ENCODE measurements at regions not wholly inside any gene's neighbourhood (a gene's known extent, or its start where the extent isn't known, plus 50 kb on each side); places are given as distances from the start of the nearest gene placed in this dataset.

DNA sequence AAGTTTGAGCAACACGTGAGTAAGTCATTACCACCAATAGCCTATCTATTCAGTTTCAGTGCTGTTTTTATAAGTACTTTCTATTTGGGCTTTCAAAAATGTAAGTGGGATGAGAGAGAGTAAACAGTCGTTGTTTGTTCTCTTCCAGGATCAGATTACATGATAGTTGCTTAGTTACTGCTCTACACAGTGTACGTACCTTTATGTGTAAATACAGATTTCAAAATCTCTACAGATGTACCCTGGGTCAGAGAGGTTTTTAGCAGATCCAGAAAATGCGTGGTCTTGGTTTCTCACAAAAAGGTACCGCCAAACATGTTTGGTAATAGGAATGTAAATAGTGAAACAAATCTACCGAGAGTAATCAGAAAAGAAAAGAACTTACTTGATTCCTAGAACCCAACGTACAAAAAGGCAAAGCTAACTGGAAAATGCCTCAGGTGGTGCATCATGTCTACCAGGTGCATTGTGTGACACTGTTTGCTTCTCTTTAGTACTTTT is 421.1 kb downstream of the BCKDHB start:
- Histone ChIP-seq H4K5ac (ENCODE audit: insufficient read length, low read depth, low read length) (no peak overlapping the region), H3K4ac (replicated peaks; ENCODE audit: insufficient read length, low read depth, low read length) (no peak overlapping the region), H4K8ac (ENCODE audit: extremely low read depth, insufficient read depth, low read length) (no peak overlapping the region), H2BK12ac (ENCODE audit: low read depth, low read length) (no peak overlapping the region), H3K27ac (ENCODE audit: low read depth, low read length) (no peak overlapping the region), H3K4me1 (replicated peaks in 1 of 4; ENCODE audit: control insufficient read depth in 3 of 4, insufficient read depth in 4 of 4, low read length in 3 of 4) (peaks cover 0 to 6% (median 2%) of the 10 kb centered on the region in 4 experiments; a peak in 1 of 7 replicates), H3K23ac (ENCODE audit: insufficient read length) (no peak overlapping the region), H3K4me3 (ENCODE audit: extremely low read depth in 1 of 4, insufficient read depth in 2 of 4, low read depth in 3 of 4, low read length in 4 of 4) (no peak overlapping the region), H4K91ac (replicated peaks; ENCODE audit: insufficient read length, low read length) (no peak overlapping the region), H3K9ac (replicated peaks in 1 of 4; ENCODE audit: extremely low read depth in 1 of 4, low read depth in 3 of 4, low read length in 3 of 4) (no peak overlapping the region), H2BK20ac (ENCODE audit: low read length) (no peak overlapping the region), H3K23me2 (ENCODE audit: low read depth, low read length) (no peaks in the 10 kb centered on the region), H3K18ac (ENCODE audit: extremely low read depth, low read length) (no peak overlapping the region), H2BK5ac (ENCODE audit: low read depth, low read length) (no peak overlapping the region), H3K36me3 (ENCODE audit: control insufficient read depth in 2 of 4, insufficient read depth in 4 of 4, low read length in 3 of 4) (no peaks in the 10 kb centered on the region), H2BK120ac (replicated peaks; ENCODE audit: low read depth, low read length) (no peak overlapping the region), H2BK15ac (ENCODE audit: low read length) (no peak overlapping the region), H3K79me2 (ENCODE audit: control insufficient read depth in 1 of 2, insufficient read depth in 2 of 2, low read length in 2 of 2) (no peaks in the 10 kb centered on the region), H2AFZ (ENCODE audit: low read length) (no peak overlapping the region), H3K14ac (ENCODE audit: insufficient read length) (no peak overlapping the region), H3K4me2 (ENCODE audit: insufficient read depth in 1 of 2, low read depth in 2 of 2, low read length in 2 of 2) (no peak overlapping the region), H4K20me1 (replicated peaks in 1 of 2; ENCODE audit: control insufficient read depth in 1 of 2, insufficient read depth in 2 of 2, low read length in 2 of 2) (no peaks in the 10 kb centered on the region), H3K9me3 (ENCODE audit: insufficient read depth in 2 of 2, low read depth in 1 of 2, low read length in 1 of 2) (no peaks in the 10 kb centered on the region), H3K79me1 (ENCODE audit: low read depth, low read length) (no peaks in the 10 kb centered on the region), H3K56ac (replicated peaks; ENCODE audit: insufficient read length, low read depth, low read length) (no peak overlapping the region), H2AK5ac (ENCODE audit: low read depth, low read length) (no peak overlapping the region), H3K27me3 (replicated peaks in 1 of 4; ENCODE audit: control insufficient read depth in 3 of 4, extremely low read depth in 1 of 4, insufficient read depth in 3 of 4, low read length in 3 of 4) (no peaks in the 10 kb centered on the region)
- POLR2A ChIA-PET (ENCODE audit: partially characterized antibody) = no interaction called here
- CTCF ChIA-PET (ENCODE audit: partially characterized antibody) = no interaction called here
- TF ChIP-seq KDM4A (IDR thresholded peaks at IDR 0.05; ENCODE audit: low read depth, low read length, severe bottlenecking) (no peak), SP2 (IDR thresholded peaks at IDR 0.05; ENCODE audit: low read length) (no peak), EZH2 (IDR thresholded peaks at IDR 0.05; ENCODE audit: low read depth, low read length, severe bottlenecking) (no peak)
- WGBS, 2 experiments (ENCODE audit: extremely low coverage in 1 of 2, insufficient coverage in 1 of 2, insufficient read length in 1 of 2, insufficient replicate concordance in 2 of 2, low coverage in 1 of 2, low lambda C conversion rate in 2 of 2, missing lambda C conversion rate in 1 of 2) = 95% methylated on average over 7 of the region's 7 CpGs; no CpG with 5 or more reads in 1 of the 2 experiments
- DNase-seq (ENCODE audit: low read depth in 1 of 2, low spot score in 2 of 2) = no peak
- FAIRE-seq = no peak

All from H1 (cell line).